ENCODE measurements at regions not wholly inside any gene's neighbourhood (a gene's known extent, or its start where the extent isn't known, plus 50 kb on each side); places are given as distances from the start of the nearest gene placed in this dataset.

DNA sequence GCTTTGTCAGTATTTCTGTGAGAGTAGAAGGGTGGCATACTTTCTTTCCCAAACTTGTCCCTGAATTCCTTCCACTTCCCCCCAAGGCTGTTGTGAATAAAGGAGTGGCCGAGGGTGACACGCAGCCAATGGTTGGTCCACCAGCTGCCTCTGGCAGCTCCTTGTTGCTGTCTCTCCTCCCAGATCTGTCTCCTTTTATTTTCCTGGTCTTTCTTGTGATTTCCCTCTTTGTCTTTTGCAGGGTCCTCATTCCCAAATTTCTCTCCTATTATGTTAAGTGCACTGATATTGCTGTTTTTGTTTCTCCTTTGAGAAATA, 137.5 kb upstream of the HMHB1 start:
- TF ChIP-seq CTCF (conservative IDR thresholded peaks at IDR 0.05) (no peak), EZH2 (IDR thresholded peaks at IDR 0.05; ENCODE audit: low read depth) (no peak)

Measured in PC-9 (cell line).